ENCODE measurements at regions not wholly inside any gene's neighbourhood (a gene's known extent, or its start where the extent isn't known, plus 50 kb on each side); places are given as distances from the start of the nearest gene placed in this dataset.

DNA sequence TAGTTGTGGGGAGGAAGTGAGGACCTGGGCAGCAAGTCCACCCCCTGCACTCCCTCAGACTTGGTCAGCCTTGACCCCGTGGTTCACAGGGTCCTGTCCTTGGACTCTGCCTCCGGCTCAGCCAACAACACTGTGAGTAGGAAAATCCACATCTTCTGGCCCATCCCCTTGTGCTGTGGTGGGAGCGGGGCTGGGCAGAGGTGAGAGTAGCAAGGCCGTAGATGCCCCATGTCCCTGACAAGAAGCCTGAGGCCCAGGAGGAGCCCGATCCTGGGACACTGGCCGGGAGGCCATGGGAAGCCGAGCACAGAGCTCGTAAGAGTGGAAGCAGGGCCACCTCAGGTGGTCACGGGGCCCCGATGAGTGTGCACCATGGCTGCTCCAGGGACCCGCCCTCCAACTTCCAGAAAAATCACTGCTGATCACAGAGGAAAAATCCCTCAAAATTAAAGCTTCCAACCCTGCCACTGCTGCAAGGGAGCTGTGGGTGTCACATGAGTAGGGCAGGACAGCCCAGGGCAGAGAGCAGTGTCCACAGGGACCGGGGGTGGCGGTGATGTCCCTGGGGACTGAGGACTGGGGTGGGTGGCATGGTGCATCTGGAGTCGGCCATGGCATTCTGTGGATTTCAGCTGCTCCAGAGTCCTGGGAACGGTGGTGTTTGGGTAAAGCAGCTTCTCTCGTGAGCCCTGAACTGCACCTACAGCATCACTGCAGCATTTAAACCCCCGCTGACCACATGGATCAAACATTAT lies 189.4 kb downstream of the DLL1 start (continued):
- TF ChIP-seq CBX8 (IDR thresholded peaks at IDR 0.05; ENCODE audit: borderline replicate concordance, low read depth, low read length) (no peak), RXRA (IDR thresholded peaks at IDR 0.05; ENCODE audit: insufficient read depth, low read depth, low read length) (no peak), RBBP5 (IDR thresholded peaks at IDR 0.05; ENCODE audit: borderline replicate concordance, low read depth, low read length) (no peak), SP1 (IDR thresholded peaks at IDR 0.05; ENCODE audit: low read depth, low read length) (no peak), NANOG (IDR thresholded peaks at IDR 0.05; ENCODE audit: insufficient read depth, low read depth, low read length, poor library complexity, severe bottlenecking) (no peak)

Measured in H1 (cell line).